K562 (cell line): ENCODE measurements at regions not wholly inside any gene's neighbourhood (a gene's known extent, or its start where the extent isn't known, plus 50 kb on each side); places are given as distances from the start of the nearest gene placed in this dataset.

Source experiments
- CREB1 ChIP-seq, 2 experiments: sonication (generic) in 1 of 2; formaldehyde crosslinking in 1 of 2; IDR thresholded peaks; 2 replicates each; pipeline versions ENCODE4 v1.6.1 to v1.8.0; 2012 to 2022; ENCODE audit warnings: inconsistent platforms in 1 of 2, mild to moderate bottlenecking in 1 of 2, missing genetic modification reagents in 1 of 2, moderate library complexity in 1 of 2
- EGR1 ChIP-seq: fragments of 450-650 bp; conservative IDR thresholded peaks from 2 replicates; pipeline ENCODE4 v1.6.1; 2017; ENCODE audit warnings: mild to moderate bottlenecking
- ELF4 ChIP-seq: fragments of 450-650 bp; formaldehyde crosslinking; IDR thresholded peaks from 2 replicates; pipeline ENCODE4 v1.4.0; 2022; ENCODE audit warnings: missing genetic modification characterization
- FOSL1 ChIP-seq: fragments of 200-800 bp; sonication (Bioruptor generic); conservative IDR thresholded peaks from 2 replicates; pipeline ENCODE4 v1.6.1; 2016; ENCODE audit warnings: missing genetic modification characterization, missing compliant biosample characterization
- HDAC3 ChIP-seq: fragments of 450-650 bp; IDR thresholded peaks from 2 replicates; pipeline ENCODE4 v1.6.1; 2018; ENCODE audit warnings: borderline replicate concordance, mild to moderate bottlenecking, moderate library complexity; ENCODE audit not compliant: partially characterized antibody
- HES1 ChIP-seq: fragments of 450-650 bp; IDR thresholded peaks from 2 replicates; pipeline ENCODE4 v1.6.1; 2016; ENCODE audit warnings: low read depth, mild to moderate bottlenecking, moderate library complexity
- HMG20A ChIP-seq: fragments of 450-650 bp; formaldehyde crosslinking; conservative IDR thresholded peaks from 2 replicates; pipeline ENCODE4 v1.4.0; 2020; ENCODE audit warnings: mild to moderate bottlenecking, mixed read lengths
- MAFK ChIP-seq: IDR thresholded peaks from 2 replicates; pipeline ENCODE4 v1.6.1; 2011; ENCODE audit warnings: low read length, improper control_type of control experiment
- SNAPC5 ChIP-seq: fragments of 250-450 bp; sonication (Bioruptor Pico); IDR thresholded peaks from 2 replicates; pipeline ENCODE4 v1.8.0; 2021; ENCODE audit warnings: moderate library complexity, mild to moderate bottlenecking, inconsistent platforms
- SRSF9 ChIP-seq: fragments of 200-400 bp; formaldehyde crosslinking; IDR thresholded peaks from 2 replicates; pipeline ENCODE4 v1.6.1; 2017; ENCODE audit warnings: low read depth, low read length, borderline replicate concordance
- TGIF2 ChIP-seq: sonication (generic); formaldehyde crosslinking; IDR thresholded peaks from 2 replicates; pipeline ENCODE4 v1.8.1; 2022; ENCODE audit warnings: mild to moderate bottlenecking, missing genetic modification reagents, moderate library complexity
- TSHZ1 ChIP-seq: fragments of 250-450 bp; sonication (Bioruptor Pico); IDR thresholded peaks from 2 replicates; pipeline ENCODE4 v1.4.0; 2020; ENCODE audit warnings: mild to moderate bottlenecking, moderate library complexity
- ZNF592 ChIP-seq: fragments of 450-650 bp; IDR thresholded peaks from 2 replicates; pipeline ENCODE4 v1.6.1; 2017; ENCODE audit warnings: antibody characterized with exemption, mild to moderate bottlenecking

GRCh38 chr6:14889188-14889587 is 356.7 kb upstream of the JARID2 start (continued):
- no peak for TF ChIP-seq TSHZ1
- TF ChIP-seq HES1 = no peak
- no peak for TF ChIP-seq HMG20A (CRISPR knock-in tag)
- TF ChIP-seq SNAPC5 (CRISPR knock-in tag) = no peak
- no peak for TF ChIP-seq EGR1
- TF ChIP-seq MAFK = no peak
- no peak for TF ChIP-seq HDAC3
- peak; percentile 26; the same call in 1 of the 2 replicates for TF ChIP-seq FOSL1 (tag)
- TF ChIP-seq ELF4 (CRISPR knock-in tag) = no peak
- no peak for TF ChIP-seq TGIF2 (CRISPR knock-in tag)
- no peak for TF ChIP-seq ZNF592
- no peak for TF ChIP-seq CREB1 (IDR thresholded peaks at IDR 0.05)
- TF ChIP-seq CREB1 (CRISPR knock-in tag; IDR thresholded peaks at IDR 0.05) = no peak
- no peak for TF ChIP-seq SRSF9
- TF ChIP-seq, all 486 proteins: peak for 5
